ENCODE measurements at regions not wholly inside any gene's neighbourhood (a gene's known extent, or its start where the extent isn't known, plus 50 kb on each side); places are given as distances from the start of the nearest gene placed in this dataset.

DNA sequence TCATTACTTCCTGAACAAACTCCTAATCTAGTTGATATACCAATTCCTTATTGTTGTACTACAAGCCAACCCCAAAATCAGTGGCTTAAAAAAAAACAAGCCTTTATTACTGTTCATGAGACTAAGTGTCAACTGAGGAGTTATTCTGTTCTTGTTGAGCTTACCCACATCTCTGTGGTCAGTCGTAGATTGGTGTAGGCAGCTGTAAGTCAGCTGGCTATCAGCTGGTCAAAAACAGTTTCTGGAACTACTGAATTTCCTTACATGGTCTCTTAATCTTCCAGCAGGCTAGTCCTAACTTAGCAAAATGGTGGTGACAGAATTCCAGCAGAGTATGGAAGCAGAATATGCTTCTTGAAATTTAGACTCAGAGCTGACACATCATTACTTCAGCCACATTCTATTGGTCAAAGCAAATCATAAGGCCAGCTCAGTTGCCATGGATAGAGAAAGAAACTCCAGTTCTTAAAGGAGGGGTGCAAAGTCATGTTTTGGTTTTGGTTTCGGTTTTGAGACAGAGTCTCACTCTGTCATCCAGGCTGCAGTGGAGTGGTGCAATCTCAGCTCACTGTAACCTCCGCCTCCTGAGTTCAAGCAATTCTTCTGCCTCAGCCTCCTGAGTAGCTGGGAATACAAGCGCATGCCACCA, 386.1 kb upstream of the MPDZ start:
- Histone ChIP-seq H3K27ac (no peak overlapping the region), H3K36me3 (ENCODE audit: insufficient read depth in 1 of 2, low read depth in 1 of 2) (no peaks in the 10 kb centered on the region)
- ATAC-seq, result no peak

DNA sequence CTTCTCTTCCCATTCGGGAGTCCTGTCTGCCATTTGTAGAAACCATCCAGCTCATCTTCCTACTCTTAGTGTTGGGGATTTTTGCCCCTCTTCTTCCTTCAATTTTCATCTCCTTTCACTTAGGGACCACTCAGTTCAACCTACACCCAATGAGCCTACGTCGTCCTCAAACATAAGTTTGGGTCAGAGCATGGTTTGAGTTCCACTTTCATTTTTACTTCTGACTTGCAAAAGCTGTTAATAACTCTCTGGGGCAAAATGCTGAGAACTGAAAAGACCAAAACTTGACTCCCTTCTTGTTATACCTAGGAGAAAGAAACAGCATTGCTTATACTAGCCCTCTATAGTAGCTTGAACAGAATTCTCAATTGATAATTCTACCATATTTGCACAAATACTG, 381.5 kb upstream of the MPDZ start:
- intact Hi-C loops (cut with DNase I), result no loop called here
- H3K4me3 ChIP-seq, result peak overlapping the region; percentile 39
- H3K27me3 ChIP-seq (ENCODE audit: insufficient read depth in 3 of 3, low read length in 2 of 3), result no peaks in the 10 kb centered on the region
- ATAC-seq (no peak), DNase-seq (no peak)
- TF ChIP-seq, protein P1, sequence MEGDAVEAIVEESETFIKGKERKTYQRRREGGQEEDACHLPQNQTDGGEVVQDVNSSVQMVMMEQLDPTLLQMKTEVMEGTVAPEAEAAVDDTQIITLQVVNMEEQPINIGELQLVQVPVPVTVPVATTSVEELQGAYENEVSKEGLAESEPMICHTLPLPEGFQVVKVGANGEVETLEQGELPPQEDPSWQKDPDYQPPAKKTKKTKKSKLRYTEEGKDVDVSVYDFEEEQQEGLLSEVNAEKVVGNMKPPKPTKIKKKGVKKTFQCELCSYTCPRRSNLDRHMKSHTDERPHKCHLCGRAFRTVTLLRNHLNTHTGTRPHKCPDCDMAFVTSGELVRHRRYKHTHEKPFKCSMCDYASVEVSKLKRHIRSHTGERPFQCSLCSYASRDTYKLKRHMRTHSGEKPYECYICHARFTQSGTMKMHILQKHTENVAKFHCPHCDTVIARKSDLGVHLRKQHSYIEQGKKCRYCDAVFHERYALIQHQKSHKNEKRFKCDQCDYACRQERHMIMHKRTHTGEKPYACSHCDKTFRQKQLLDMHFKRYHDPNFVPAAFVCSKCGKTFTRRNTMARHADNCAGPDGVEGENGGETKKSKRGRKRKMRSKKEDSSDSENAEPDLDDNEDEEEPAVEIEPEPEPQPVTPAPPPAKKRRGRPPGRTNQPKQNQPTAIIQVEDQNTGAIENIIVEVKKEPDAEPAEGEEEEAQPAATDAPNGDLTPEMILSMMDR (IDR thresholded peaks at IDR 0.05), result no peak
- H3K9me3 ChIP-seq, result no peaks in the 10 kb centered on the region
- WGBS, 3 donors, result 61 to 79% (median 65%) methylated on average over 3 of the region's 3 CpGs
- H3K4me1 ChIP-seq, result no peaks in the 10 kb centered on the region
- no peaks in the 10 kb centered on the region for H3K36me3 ChIP-seq (ENCODE audit: insufficient read depth in 1 of 2, low read depth in 1 of 2)
- H3K27ac ChIP-seq, result no peak overlapping the region

More for the DNA sequence above, 386.1 kb upstream of the MPDZ start:
- 80 to 90% (median 81%) methylated on average over 4 of the region's 4 CpGs for WGBS, 3 donors
- DNase-seq, result no peak
- intact Hi-C loops (cut with DNase I), result no loop called here
- Histone ChIP-seq H3K9me3 (no peaks in the 10 kb centered on the region), H3K4me1 (no peaks in the 10 kb centered on the region), H3K27me3 (ENCODE audit: insufficient read depth in 3 of 3, low read length in 2 of 3) (no peaks in the 10 kb centered on the region), H3K4me3 (no peak overlapping the region)
- TF ChIP-seq, protein P1 (IDR thresholded peaks at IDR 0.05), result no peak

DNA sequence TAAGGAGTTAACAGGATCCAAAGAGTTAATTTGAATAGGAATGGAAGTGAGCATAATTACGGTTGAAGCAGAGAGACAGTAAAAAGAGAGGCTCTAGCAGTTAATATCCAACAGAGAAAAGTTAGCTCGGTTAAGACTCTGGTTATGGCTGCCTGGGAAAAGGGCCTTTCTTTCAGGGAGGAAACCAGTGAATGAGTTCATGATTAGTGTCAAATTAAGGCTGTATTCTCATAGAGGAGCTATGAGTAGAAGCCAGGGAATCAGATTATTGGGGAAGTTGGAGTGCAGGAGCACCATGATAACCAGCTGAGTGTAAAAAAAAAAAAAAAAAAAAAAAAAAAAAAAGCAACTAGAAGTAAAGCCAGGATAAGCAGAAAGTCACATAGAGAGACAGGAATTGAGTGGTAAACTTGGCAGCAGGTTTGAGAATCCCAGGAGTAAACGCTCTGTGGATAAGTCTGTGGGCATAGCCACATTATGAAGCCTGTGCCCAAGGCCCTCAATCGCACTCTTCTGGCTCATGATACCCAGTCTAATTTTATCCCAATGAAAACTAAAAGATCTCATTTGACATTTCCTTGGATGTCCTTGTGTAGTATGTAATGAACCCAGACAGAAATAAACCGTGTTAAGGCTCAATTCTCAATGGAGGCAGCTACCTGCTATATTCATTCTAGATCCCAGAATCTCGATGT, 372.6 kb upstream of the MPDZ start:
- Histone ChIP-seq H3K4me1 (peaks cover 14% of the 10 kb centered on the region), H3K27ac (peak overlapping the region; percentile 68), H3K4me3 (no peak overlapping the region), H3K36me3 (ENCODE audit: insufficient read depth in 1 of 2, low read depth in 1 of 2) (no peaks in the 10 kb centered on the region), H3K27me3 (ENCODE audit: insufficient read depth in 3 of 3, low read length in 2 of 3) (no peaks in the 10 kb centered on the region), H3K9me3 (no peaks in the 10 kb centered on the region)
- no peak for DNase-seq
- peak in 3 of 4 donors; percentile 89 to 97 (median 93) for ATAC-seq
- WGBS, 3 donors, result 23 to 48% (median 32%) methylated on average over 6 of the region's 6 CpGs
- intact Hi-C loops (cut with DNase I), result no loop called here
- TF ChIP-seq, protein P1 (IDR thresholded peaks at IDR 0.05), result no peak

DNA sequence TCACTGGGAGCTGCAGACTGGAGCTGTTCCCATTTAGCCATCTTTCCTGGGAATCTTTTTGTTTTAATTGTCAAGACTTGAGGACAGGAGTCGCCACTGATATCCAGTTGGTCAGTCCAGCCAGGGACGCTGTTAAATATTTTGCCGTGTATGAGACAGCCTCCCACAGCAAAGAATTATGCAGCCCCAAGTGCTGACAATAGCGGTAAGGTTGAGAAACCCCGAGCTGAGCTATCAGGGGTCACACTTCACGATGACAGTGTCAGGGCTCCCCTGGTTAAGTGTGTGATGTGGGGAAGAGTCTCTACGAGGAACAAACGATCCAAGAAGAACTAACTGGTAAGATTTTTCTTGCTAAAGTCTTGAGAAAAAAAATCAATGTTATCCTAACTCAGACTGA, 372.0 kb upstream of the MPDZ start:
- WGBS, 3 donors, result 87 to 90% (median 87%) methylated on average over 8 of the region's 8 CpGs
- Histone ChIP-seq H3K4me1 (peaks cover 14% of the 10 kb centered on the region), H3K9me3 (no peaks in the 10 kb centered on the region), H3K27me3 (ENCODE audit: insufficient read depth in 3 of 3, low read length in 2 of 3) (no peaks in the 10 kb centered on the region), H3K36me3 (ENCODE audit: insufficient read depth in 1 of 2, low read depth in 1 of 2) (no peaks in the 10 kb centered on the region), H3K4me3 (no peak overlapping the region), H3K27ac (peak overlapping the region; percentile 68)
- no peak for ATAC-seq
- intact Hi-C loops (cut with DNase I), result no loop called here
- TF ChIP-seq, protein P1 (IDR thresholded peaks at IDR 0.05), result no peak
- DNase-seq, result no peak
